ENCODE measurements at regions not wholly inside any gene's neighbourhood (a gene's known extent, or its start where the extent isn't known, plus 50 kb on each side); places are given as distances from the start of the nearest gene placed in this dataset.

GRCh38 chr10:78654047-78654590 is 414.6 kb upstream of the ZMIZ1 start:
- in situ Hi-C loops (cut with HindIII; ENCODE audit: low pct_ligation_motif_present, low sequenced_read_pairs): no loop called here
- no peak for DNase-seq
- TF ChIP-seq CTCF (IDR thresholded peaks at IDR 0.05; ENCODE audit: low read depth, low read length, missing control alignments): no peak
- Histone ChIP-seq H3K4me3 (ENCODE audit: low read depth, low read length) (no peak overlapping the region), H3K36me3 (replicated peaks) (no peaks in the 10 kb centered on the region), H3K27me3 (replicated peaks) (peaks cover 8% of the 10 kb centered on the region), H3K27ac (no peak overlapping the region)

- no peak overlapping the region for H3K4me3 ChIP-seq (ENCODE audit: low read depth, low read length)
- no peak for DNase-seq
- H3K27ac ChIP-seq: no peak overlapping the region
- H3K36me3 ChIP-seq (replicated peaks): no peaks in the 10 kb centered on the region
- in situ Hi-C loops (cut with HindIII; ENCODE audit: low pct_ligation_motif_present, low sequenced_read_pairs): no loop called here
- peaks cover 7% of the 10 kb centered on the region for H3K27me3 ChIP-seq (replicated peaks)
- TF ChIP-seq CTCF (IDR thresholded peaks at IDR 0.05; ENCODE audit: low read depth, low read length, missing control alignments): no peak
These were observed 412.8 kb upstream of the ZMIZ1 start for GRCh38 chr10:78655979-78656378.

GRCh38 chr10:78656417-78657162 is 412.2 kb upstream of the ZMIZ1 start:
- Histone ChIP-seq H3K27me3 (replicated peaks) (peaks cover 9% of the 10 kb centered on the region), H3K36me3 (replicated peaks) (no peaks in the 10 kb centered on the region), H3K4me3 (ENCODE audit: low read depth, low read length) (no peak overlapping the region), H3K27ac (no peak overlapping the region)
- in situ Hi-C loops (cut with HindIII; ENCODE audit: low pct_ligation_motif_present, low sequenced_read_pairs): no loop called here
- no peak for TF ChIP-seq CTCF (IDR thresholded peaks at IDR 0.05; ENCODE audit: low read depth, low read length, missing control alignments)
- no peak for DNase-seq

GRCh38 chr10:78657163-78657861 is 411.5 kb upstream of the ZMIZ1 start:
- in situ Hi-C loops (cut with HindIII; ENCODE audit: low pct_ligation_motif_present, low sequenced_read_pairs): no loop called here
- TF ChIP-seq CTCF (IDR thresholded peaks at IDR 0.05; ENCODE audit: low read depth, low read length, missing control alignments): peak; percentile 91
- no peak overlapping the region for H3K27ac ChIP-seq
- peak; percentile 33 for DNase-seq
- peaks cover 10% of the 10 kb centered on the region for H3K27me3 ChIP-seq (replicated peaks)
- H3K36me3 ChIP-seq (replicated peaks): no peaks in the 10 kb centered on the region
- H3K4me3 ChIP-seq (ENCODE audit: low read depth, low read length): no peak overlapping the region

- Histone ChIP-seq H3K27ac (no peak overlapping the region), H3K4me3 (ENCODE audit: low read depth, low read length) (no peak overlapping the region), H3K27me3 (replicated peaks) (peaks cover 12% of the 10 kb centered on the region), H3K36me3 (replicated peaks) (no peaks in the 10 kb centered on the region)
- in situ Hi-C loops (cut with HindIII; ENCODE audit: low pct_ligation_motif_present, low sequenced_read_pairs): no loop called here
- no peak for DNase-seq
- no peak for TF ChIP-seq CTCF (IDR thresholded peaks at IDR 0.05; ENCODE audit: low read depth, low read length, missing control alignments)
These were observed 411.0 kb upstream of the ZMIZ1 start for GRCh38 chr10:78657862-78658165.

All from brain microvascular endothelial cell (primary cell).